CD4-positive, CD25-positive, alpha-beta regulatory T cell (primary cell): ENCODE measurements at regions not wholly inside any gene's neighbourhood (a gene's known extent, or its start where the extent isn't known, plus 50 kb on each side); places are given as distances from the start of the nearest gene placed in this dataset.

Experiments
- ATAC-seq, 2 donors: fragments of 150-1000 bp; cut with Tn5 transposase; one replicate each; pipeline ENCODE4 v1.10.0; 2021; ENCODE audit warnings: low read depth in 2 of 2, moderate number of reproducible peaks in 2 of 2, moderate library complexity in 1 of 2
- DNase-seq, 3 donors: peaks; one replicate each; pipeline versions ENCODE4 v3.0.0 to v3.0.0-alpha.2; 2012 to 2022; ENCODE audit warnings: mixed read lengths in 1 of 3
- H3K27ac ChIP-seq: one replicate; pipeline ENCODE4 v1.7.0; 2013; ENCODE audit warnings: mild to moderate bottlenecking, low read length; ENCODE audit not compliant: insufficient read depth, poor library complexity, severe bottlenecking
- H3K27me3 ChIP-seq: one replicate; pipeline ENCODE4 v1.7.0; 2013; ENCODE audit warnings: low read length; ENCODE audit not compliant: control insufficient read depth, insufficient read depth
- H3K36me3 ChIP-seq: one replicate; pipeline ENCODE4 v1.7.0; 2013; ENCODE audit warnings: mild to moderate bottlenecking, low read length, moderate library complexity; ENCODE audit not compliant: control insufficient read depth, insufficient read depth
- H3K4me1 ChIP-seq: 2 replicates; pipeline ENCODE4 v1.7.0; 2013; ENCODE audit warnings: mild to moderate bottlenecking, low read length; ENCODE audit not compliant: insufficient read depth, control insufficient read depth, poor library complexity, severe bottlenecking
- H3K4me3 ChIP-seq: one replicate; pipeline ENCODE4 v1.7.0; 2013; ENCODE audit warnings: low read depth, mild to moderate bottlenecking, low read length, moderate library complexity
- H3K9me3 ChIP-seq, 2 experiments: 1 replicate in 1 of 2; 2 replicates in 1 of 2; pipeline ENCODE4 v1.7.0; 2013; ENCODE audit warnings: low read length in 2 of 2, mild to moderate bottlenecking in 1 of 2, moderate library complexity in 1 of 2; ENCODE audit not compliant: control insufficient read depth in 2 of 2
- H3K27ac Mint-ChIP-seq, 3 donors: one replicate each; pipeline ENCODE4 v1.8.0; 2020 to 2022; ENCODE audit warnings: mild to moderate bottlenecking in 3 of 3, mixed read lengths in 3 of 3, moderate library complexity in 2 of 3
- H3K27me3 Mint-ChIP-seq: one replicate; pipeline ENCODE4 v1.8.0; 2022; ENCODE audit warnings: mild to moderate bottlenecking, mixed read lengths
- H3K36me3 Mint-ChIP-seq: one replicate; pipeline ENCODE4 v1.8.0; 2020; ENCODE audit warnings: mixed read lengths
- H3K4me1 Mint-ChIP-seq, 4 donors: one replicate each; pipeline ENCODE4 v1.8.0; 2020 to 2022; ENCODE audit warnings: mixed read lengths in 4 of 4, mild to moderate bottlenecking in 1 of 4
- H3K4me3 Mint-ChIP-seq, 4 donors: one replicate each; pipeline ENCODE4 v1.8.0; 2020 to 2022; ENCODE audit warnings: mild to moderate bottlenecking in 4 of 4, mixed read lengths in 4 of 4, moderate library complexity in 3 of 4
- H3K9me3 Mint-ChIP-seq, 7 donors: one replicate each; pipeline ENCODE4 v1.8.0; 2020 to 2022; ENCODE audit warnings: mixed read lengths in 7 of 7, mild to moderate bottlenecking in 3 of 7, moderate library complexity in 2 of 7

- H3K4me1 Mint-ChIP-seq, result no peaks in the 10 kb centered on the region
- no peak overlapping the region for H3K4me3 Mint-ChIP-seq
- Histone ChIP-seq H3K9me3 (no peaks in the 10 kb centered on the region), H3K4me1 (no peaks in the 10 kb centered on the region), H3K36me3 (no peaks in the 10 kb centered on the region), H3K27ac (no peak overlapping the region), H3K4me3 (no peak overlapping the region), H3K27me3 (no peaks in the 10 kb centered on the region)
- no peaks in the 10 kb centered on the region for H3K36me3 Mint-ChIP-seq
- ATAC-seq (no peak), DNase-seq (no peak)
- no peaks in the 10 kb centered on the region for H3K27me3 Mint-ChIP-seq
- H3K27ac Mint-ChIP-seq, result no peak overlapping the region
- H3K9me3 Mint-ChIP-seq, result peaks cover 0 to 27% (median 12%) of the 10 kb centered on the region in 7 donors
These were observed 1095.4 kb upstream of the PCDH20 start for GRCh38 chr13:62510906-62511655.

GRCh38 chr13:62502588-62502987 is 1086.9 kb upstream of the PCDH20 start:
- Histone ChIP-seq H3K9me3 (no peaks in the 10 kb centered on the region), H3K27me3 (no peaks in the 10 kb centered on the region), H3K36me3 (no peaks in the 10 kb centered on the region), H3K4me3 (no peak overlapping the region), H3K4me1 (no peaks in the 10 kb centered on the region), H3K27ac (no peak overlapping the region)
- Mint-ChIP-seq H3K27me3 (no peaks in the 10 kb centered on the region), H3K9me3 (peaks cover 0 to 31% (median 7%) of the 10 kb centered on the region in 7 donors), H3K27ac (no peak overlapping the region), H3K4me1 (no peaks in the 10 kb centered on the region), H3K4me3 (no peak overlapping the region), H3K36me3 (no peaks in the 10 kb centered on the region)
- no peak for ATAC-seq
- no peak for DNase-seq

DNA sequence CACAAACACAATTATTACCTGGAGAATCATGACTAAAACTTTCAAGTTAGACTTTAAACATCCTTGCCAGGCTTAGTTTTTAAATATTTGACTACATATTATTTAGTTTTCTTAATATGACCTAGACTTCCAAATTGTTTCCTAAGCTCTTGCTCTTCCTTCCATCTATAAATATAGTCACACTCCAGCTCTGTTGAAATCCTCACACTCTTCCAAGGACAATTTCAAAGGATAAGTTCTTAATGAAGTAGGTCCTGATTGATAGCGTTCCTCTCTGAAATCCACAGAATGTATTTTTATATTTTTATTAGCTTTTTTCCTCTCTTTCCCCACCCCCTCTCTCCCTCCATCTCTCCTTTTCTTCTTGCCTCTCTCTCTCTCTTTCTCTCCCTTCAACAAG is 1074.1 kb upstream of the PCDH20 start:
- Mint-ChIP-seq H3K4me1 (no peaks in the 10 kb centered on the region), H3K9me3 (peaks cover 0 to 12% (median 1%) of the 10 kb centered on the region in 7 donors), H3K27me3 (no peaks in the 10 kb centered on the region), H3K4me3 (no peak overlapping the region), H3K36me3 (no peaks in the 10 kb centered on the region), H3K27ac (no peak overlapping the region)
- Histone ChIP-seq H3K27ac (no peak overlapping the region), H3K4me1 (no peaks in the 10 kb centered on the region), H3K36me3 (no peaks in the 10 kb centered on the region), H3K9me3 (no peaks in the 10 kb centered on the region), H3K27me3 (no peaks in the 10 kb centered on the region), H3K4me3 (no peak overlapping the region)
- DNase-seq, result no peak
- no peak for ATAC-seq

DNA sequence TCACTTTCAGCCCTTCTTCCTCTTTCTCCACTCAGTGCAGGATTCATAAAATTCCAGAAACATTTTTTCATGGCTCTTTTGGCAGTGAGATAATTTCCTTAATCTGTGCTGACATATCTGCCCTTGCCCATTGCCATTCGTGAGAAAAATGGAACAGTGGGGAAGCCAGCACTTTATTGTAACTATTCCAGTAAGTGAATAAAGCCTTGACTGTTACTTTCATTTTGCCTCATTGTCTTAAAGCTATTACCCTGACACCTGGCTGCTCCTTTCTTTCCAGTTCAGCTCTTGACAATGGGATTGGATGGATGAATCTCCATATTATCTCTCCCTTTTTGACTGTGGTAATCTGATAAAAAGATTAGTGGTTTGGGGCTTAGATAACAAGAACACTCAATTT is 1068.1 kb upstream of the PCDH20 start:
- Histone ChIP-seq H3K27ac (no peak overlapping the region), H3K4me1 (no peaks in the 10 kb centered on the region), H3K36me3 (no peaks in the 10 kb centered on the region), H3K4me3 (no peak overlapping the region), H3K27me3 (no peaks in the 10 kb centered on the region), H3K9me3 (no peaks in the 10 kb centered on the region)
- H3K27ac Mint-ChIP-seq, result no peak overlapping the region
- H3K4me3 Mint-ChIP-seq, result no peak overlapping the region
- no peaks in the 10 kb centered on the region for H3K4me1 Mint-ChIP-seq
- H3K27me3 Mint-ChIP-seq, result no peaks in the 10 kb centered on the region
- no peaks in the 10 kb centered on the region for H3K36me3 Mint-ChIP-seq
- H3K9me3 Mint-ChIP-seq, result peaks cover 0 to 19% (median 8%) of the 10 kb centered on the region in 7 donors
- DNase-seq (no peak), ATAC-seq (no peak)

DNA sequence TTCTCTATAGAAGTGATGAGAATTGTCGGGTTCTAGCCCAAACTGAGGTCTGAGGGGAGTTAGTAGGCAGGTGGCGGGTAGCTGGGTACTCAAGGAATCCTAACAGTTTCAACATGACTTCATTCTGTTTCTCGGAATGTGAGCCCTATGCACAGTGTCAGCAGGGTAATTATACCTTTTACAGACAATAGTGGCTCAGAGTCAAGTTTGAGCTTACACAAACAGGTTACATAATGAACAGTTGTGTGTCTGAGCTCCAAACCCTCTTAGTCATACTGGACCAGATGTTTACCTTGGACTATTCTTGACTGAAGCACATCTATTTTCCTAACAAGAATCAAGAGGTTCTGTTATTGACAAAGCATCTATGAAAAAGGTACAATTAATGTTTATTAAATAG is 1066.7 kb upstream of the PCDH20 start:
- Mint-ChIP-seq H3K4me3 (no peak overlapping the region), H3K27me3 (no peaks in the 10 kb centered on the region), H3K4me1 (no peaks in the 10 kb centered on the region), H3K27ac (no peak overlapping the region), H3K36me3 (no peaks in the 10 kb centered on the region), H3K9me3 (peaks cover 0 to 22% (median 8%) of the 10 kb centered on the region in 7 donors)
- ATAC-seq (no peak), DNase-seq (no peak)
- H3K27me3 ChIP-seq, result no peaks in the 10 kb centered on the region
- H3K9me3 ChIP-seq, result no peaks in the 10 kb centered on the region
- H3K27ac ChIP-seq, result no peak overlapping the region
- H3K4me3 ChIP-seq, result no peak overlapping the region
- H3K36me3 ChIP-seq, result no peaks in the 10 kb centered on the region
- no peaks in the 10 kb centered on the region for H3K4me1 ChIP-seq

DNA sequence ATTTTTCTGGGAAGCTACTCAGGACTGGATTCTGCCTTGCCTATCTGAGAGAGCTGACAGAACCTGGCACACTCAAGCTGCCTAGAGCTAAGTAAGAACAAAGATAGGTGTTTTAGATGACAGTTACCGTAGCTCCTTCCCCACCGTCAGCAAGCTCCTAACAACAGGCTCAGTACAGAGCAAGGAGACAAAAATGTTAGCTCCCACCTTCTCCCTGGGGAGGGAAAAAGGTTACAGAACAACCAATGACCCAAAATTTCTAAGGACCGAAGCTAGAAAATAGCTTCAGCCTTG is 1058.2 kb upstream of the PCDH20 start:
- no peak overlapping the region for H3K27ac Mint-ChIP-seq
- no peak overlapping the region for H3K4me3 ChIP-seq
- H3K9me3 ChIP-seq, result peaks cover 0 to 19% of the 10 kb centered on the region in 2 experiments
- ATAC-seq (no peak), DNase-seq (no peak)
- H3K36me3 Mint-ChIP-seq, result no peaks in the 10 kb centered on the region
- no peak overlapping the region for H3K4me3 Mint-ChIP-seq
- peaks cover 0 to 16% (median 6%) of the 10 kb centered on the region in 7 donors for H3K9me3 Mint-ChIP-seq
- H3K27me3 ChIP-seq, result no peaks in the 10 kb centered on the region
- no peaks in the 10 kb centered on the region for H3K36me3 ChIP-seq
- no peaks in the 10 kb centered on the region for H3K4me1 ChIP-seq
- no peak overlapping the region for H3K27ac ChIP-seq
- no peaks in the 10 kb centered on the region for H3K4me1 Mint-ChIP-seq
- no peaks in the 10 kb centered on the region for H3K27me3 Mint-ChIP-seq

GRCh38 chr13:62473190-62473943 is 1057.7 kb upstream of the PCDH20 start:
- no peaks in the 10 kb centered on the region for H3K27me3 ChIP-seq
- peaks cover 0 to 19% of the 10 kb centered on the region in 2 experiments for H3K9me3 ChIP-seq
- Mint-ChIP-seq H3K27me3 (no peaks in the 10 kb centered on the region), H3K4me1 (no peaks in the 10 kb centered on the region), H3K4me3 (no peak overlapping the region), H3K27ac (no peak overlapping the region), H3K9me3 (peaks cover 0 to 16% (median 6%) of the 10 kb centered on the region in 7 donors), H3K36me3 (no peaks in the 10 kb centered on the region)
- no peak for DNase-seq
- no peak overlapping the region for H3K27ac ChIP-seq
- H3K4me3 ChIP-seq, result no peak overlapping the region
- ATAC-seq, result no peak
- H3K4me1 ChIP-seq, result no peaks in the 10 kb centered on the region
- H3K36me3 ChIP-seq, result no peaks in the 10 kb centered on the region

DNA sequence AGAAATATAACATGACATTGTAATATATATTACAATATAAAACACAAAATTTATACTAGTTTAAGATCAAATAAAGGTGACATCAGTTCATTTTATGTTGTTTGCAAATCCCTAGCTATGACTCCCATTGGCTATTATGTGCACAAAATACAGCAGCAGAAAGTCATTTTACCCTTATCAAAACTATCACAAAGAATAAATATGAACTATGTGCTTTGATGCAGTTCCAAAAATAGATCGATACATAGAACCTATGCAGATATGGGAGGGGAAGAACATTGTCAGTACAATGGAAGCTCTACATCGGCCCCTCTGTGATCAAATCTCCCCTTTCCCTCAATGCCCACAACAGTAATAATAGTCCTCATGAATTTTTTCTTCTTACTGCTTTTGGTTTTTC is 1038.1 kb upstream of the PCDH20 start:
- H3K4me3 ChIP-seq, result no peak overlapping the region
- no peak overlapping the region for H3K27ac Mint-ChIP-seq
- ATAC-seq (no peak), DNase-seq (no peak)
- peaks cover 0 to 4% of the 10 kb centered on the region in 2 experiments for H3K9me3 ChIP-seq
- no peaks in the 10 kb centered on the region for H3K4me1 ChIP-seq
- H3K27me3 Mint-ChIP-seq, result no peaks in the 10 kb centered on the region
- H3K9me3 Mint-ChIP-seq, result peaks cover 0 to 8% (median 2%) of the 10 kb centered on the region in 7 donors
- no peaks in the 10 kb centered on the region for H3K36me3 ChIP-seq
- H3K4me1 Mint-ChIP-seq, result no peaks in the 10 kb centered on the region
- H3K36me3 Mint-ChIP-seq, result no peaks in the 10 kb centered on the region
- H3K27ac ChIP-seq, result no peak overlapping the region
- no peak overlapping the region for H3K4me3 Mint-ChIP-seq
- H3K27me3 ChIP-seq, result no peaks in the 10 kb centered on the region
